ENCODE measurements at regions not wholly inside any gene's neighbourhood (a gene's known extent, or its start where the extent isn't known, plus 50 kb on each side); places are given as distances from the start of the nearest gene placed in this dataset.

GRCh38 chr18:32621034-32621433, 150.4 kb upstream of the GAREM1 start:
- no peak for FAIRE-seq
- Histone ChIP-seq H3K4me1 (ENCODE audit: control insufficient read depth in 2 of 3, insufficient read depth in 2 of 3, low read depth in 1 of 3, low read length in 3 of 3) (no peaks in the 10 kb centered on the region), H3K4me3 (ENCODE audit: low read length in 3 of 3) (no peak overlapping the region), H3K9me3 (ENCODE audit: control insufficient read depth in 2 of 3, insufficient read depth in 1 of 3, low read length in 3 of 3) (no peaks in the 10 kb centered on the region), H3K27me3 (ENCODE audit: control insufficient read depth, insufficient read depth, low read length) (no peaks in the 10 kb centered on the region), H3K9ac (ENCODE audit: low read length in 3 of 3) (no peak overlapping the region), H3K27ac (ENCODE audit: low read depth in 2 of 2, low read length in 2 of 2) (no peak overlapping the region), H3K36me3 (ENCODE audit: control insufficient read depth in 2 of 3, insufficient read depth in 3 of 3, low read length in 3 of 3) (no peaks in the 10 kb centered on the region)
- intact Hi-C loops (cut with DNase I), result no loop called here
- no peak for TF ChIP-seq CTCF (IDR thresholded peaks at IDR 0.05; ENCODE audit: borderline replicate concordance, extremely low read depth, insufficient read depth)
- DNase-seq, result no peak

- no peaks in the 10 kb centered on the region for H3K4me1 ChIP-seq (ENCODE audit: control insufficient read depth in 2 of 3, insufficient read depth in 2 of 3, low read depth in 1 of 3, low read length in 3 of 3)
- no peak overlapping the region for H3K9ac ChIP-seq (ENCODE audit: low read length in 3 of 3)
- intact Hi-C loops (cut with DNase I), result no loop called here
- TF ChIP-seq CTCF (IDR thresholded peaks at IDR 0.05; ENCODE audit: borderline replicate concordance, extremely low read depth, insufficient read depth), result no peak
- DNase-seq (peak in 2 of 5 donors; percentile 29 to 46), FAIRE-seq (peak; percentile 3)
- no peaks in the 10 kb centered on the region for H3K27me3 ChIP-seq (ENCODE audit: control insufficient read depth, insufficient read depth, low read length)
- H3K9me3 ChIP-seq (ENCODE audit: control insufficient read depth in 2 of 3, insufficient read depth in 1 of 3, low read length in 3 of 3), result no peaks in the 10 kb centered on the region
- H3K4me3 ChIP-seq (ENCODE audit: low read length in 3 of 3), result no peak overlapping the region
- peak overlapping the region; percentile 2 to 75 for H3K27ac ChIP-seq (ENCODE audit: low read depth in 2 of 2, low read length in 2 of 2)
- no peaks in the 10 kb centered on the region for H3K36me3 ChIP-seq (ENCODE audit: control insufficient read depth in 2 of 3, insufficient read depth in 3 of 3, low read length in 3 of 3)
Measured at GRCh38 chr18:32618546-32618945, 147.9 kb upstream of the GAREM1 start.

DNA sequence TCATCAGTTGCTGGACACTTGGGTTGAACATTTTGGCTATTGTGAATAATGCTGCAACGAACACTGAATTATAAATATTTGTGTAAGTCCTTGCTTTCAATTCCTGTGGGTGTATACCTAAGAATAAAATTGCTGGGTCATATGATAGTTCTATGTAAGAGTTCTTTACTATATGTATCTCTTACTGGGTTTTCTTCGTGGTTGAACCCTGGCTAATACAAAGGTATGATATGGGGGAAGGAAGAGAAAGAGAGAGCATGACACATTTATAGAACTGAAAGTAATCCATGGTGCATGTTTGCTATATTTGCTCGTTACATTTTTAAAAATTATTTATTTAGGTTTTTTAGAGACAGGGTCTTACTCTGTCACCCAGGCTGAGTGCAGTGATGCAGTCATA, 143.1 kb upstream of the GAREM1 start:
- intact Hi-C loops (cut with DNase I), result no loop called here
- no peak for DNase-seq
- no peaks in the 10 kb centered on the region for H3K27me3 ChIP-seq (ENCODE audit: control insufficient read depth, insufficient read depth, low read length)
- no peak overlapping the region for H3K4me3 ChIP-seq (ENCODE audit: low read length in 3 of 3)
- H3K4me1 ChIP-seq (ENCODE audit: control insufficient read depth in 2 of 3, insufficient read depth in 2 of 3, low read depth in 1 of 3, low read length in 3 of 3), result no peaks in the 10 kb centered on the region
- H3K9ac ChIP-seq (ENCODE audit: low read length in 3 of 3), result no peak overlapping the region
- TF ChIP-seq CTCF (IDR thresholded peaks at IDR 0.05; ENCODE audit: borderline replicate concordance, extremely low read depth, insufficient read depth), result no peak
- no peaks in the 10 kb centered on the region for H3K36me3 ChIP-seq (ENCODE audit: control insufficient read depth in 2 of 3, insufficient read depth in 3 of 3, low read length in 3 of 3)
- no peak for FAIRE-seq
- H3K27ac ChIP-seq (ENCODE audit: low read depth in 2 of 2, low read length in 2 of 2), result no peak overlapping the region
- no peaks in the 10 kb centered on the region for H3K9me3 ChIP-seq (ENCODE audit: control insufficient read depth in 2 of 3, insufficient read depth in 1 of 3, low read length in 3 of 3)

GRCh38 chr18:32612651-32613050, 142.0 kb upstream of the GAREM1 start:
- no peaks in the 10 kb centered on the region for H3K4me1 ChIP-seq (ENCODE audit: control insufficient read depth in 2 of 3, insufficient read depth in 2 of 3, low read depth in 1 of 3, low read length in 3 of 3)
- no peak for FAIRE-seq
- H3K9ac ChIP-seq (ENCODE audit: low read length in 3 of 3), result no peak overlapping the region
- no peak overlapping the region for H3K4me3 ChIP-seq (ENCODE audit: low read length in 3 of 3)
- H3K27me3 ChIP-seq (ENCODE audit: control insufficient read depth, insufficient read depth, low read length), result no peaks in the 10 kb centered on the region
- no peak overlapping the region for H3K27ac ChIP-seq (ENCODE audit: low read depth in 2 of 2, low read length in 2 of 2)
- DNase-seq, result peak in 4 of 5 donors; percentile 66 to 93 (median 82)
- no peak for TF ChIP-seq CTCF (IDR thresholded peaks at IDR 0.05; ENCODE audit: borderline replicate concordance, extremely low read depth, insufficient read depth)
- H3K36me3 ChIP-seq (ENCODE audit: control insufficient read depth in 2 of 3, insufficient read depth in 3 of 3, low read length in 3 of 3), result no peaks in the 10 kb centered on the region
- H3K9me3 ChIP-seq (ENCODE audit: control insufficient read depth in 2 of 3, insufficient read depth in 1 of 3, low read length in 3 of 3), result no peaks in the 10 kb centered on the region
- intact Hi-C loops (cut with DNase I), result no loop called here
